H1 (cell line): ENCODE measurements at regions not wholly inside any gene's neighbourhood (a gene's known extent, or its start where the extent isn't known, plus 50 kb on each side); places are given as distances from the start of the nearest gene placed in this dataset.

Source experiments
- CTCF ChIA-PET: fragments of 300-600 bp; sonication (Branson Sonifier 250); formaldehyde crosslinking; loops from one replicate; lab custom pipeline; 2021; ENCODE audit not compliant: partially characterized antibody; lab: Charles Lee
- POLR2A ChIA-PET: fragments of 300-600 bp; sonication (Branson Sonifier 250); formaldehyde crosslinking; loops from one replicate; lab custom pipeline; 2021; ENCODE audit warnings: inconsistent platforms; ENCODE audit not compliant: partially characterized antibody; lab: Charles Lee
- DNase-seq, 2 experiments: peaks; one replicate each; pipeline versions ENCODE4 v3.0.0 to v3.0.0-alpha.2; 2010 to 2022; ENCODE audit warnings: low spot score in 2 of 2, low read depth in 1 of 2, mixed read lengths in 1 of 2
- FAIRE-seq: peaks from 2 replicates; lab custom pipeline; 2011; peaks lifted over from hg19 to GRCh38; lab: Jason Lieb, UNC
- H2AFZ ChIP-seq: 2 replicates; pipeline ENCODE4 v1.8.1; 2012; ENCODE audit warnings: low read length, inconsistent platforms
- H2AK5ac ChIP-seq: 2 replicates; pipeline ENCODE4 v1.6.1; 2013; ENCODE audit warnings: low read depth, low read length
- H2BK120ac ChIP-seq: replicated peaks from 2 replicates; pipeline ENCODE3; 2013; ENCODE audit warnings: low read depth, low read length, inconsistent platforms
- H2BK12ac ChIP-seq: 2 replicates; pipeline ENCODE4 v1.6.1; 2013; ENCODE audit warnings: low read depth, low read length
- H2BK15ac ChIP-seq: 2 replicates; pipeline ENCODE4 v1.6.1; 2013; ENCODE audit warnings: low read length
- H2BK20ac ChIP-seq: 2 replicates; pipeline ENCODE4 v1.6.1; 2013; ENCODE audit warnings: low read length
- H2BK5ac ChIP-seq: 2 replicates; pipeline ENCODE4 v1.6.1; 2013; ENCODE audit warnings: low read depth, low read length
- H3K14ac ChIP-seq: 2 replicates; pipeline ENCODE4 v1.6.1; 2013; ENCODE audit warnings: inconsistent platforms; ENCODE audit not compliant: insufficient read length
- H3K18ac ChIP-seq: 2 replicates; pipeline ENCODE4 v1.6.1; 2013; ENCODE audit warnings: low read length; ENCODE audit errors: extremely low read depth
- H3K23ac ChIP-seq: 2 replicates; pipeline ENCODE4 v1.6.1; 2013; ENCODE audit warnings: inconsistent platforms; ENCODE audit not compliant: insufficient read length
- H3K23me2 ChIP-seq: 2 replicates; pipeline ENCODE4 v1.6.1; 2013; ENCODE audit warnings: low read depth, low read length
- H3K27ac ChIP-seq: 2 replicates; pipeline ENCODE4 v1.6.1; 2011; ENCODE audit warnings: low read depth, low read length, inconsistent platforms
- H3K27me3 ChIP-seq, 4 experiments: replicated peaks in 1 of 4; 1 replicate in 1 of 4; 2 replicates in 3 of 4; pipeline versions ENCODE4 v1.6.1 to v1.8.1; 2011 to 2013; ENCODE audit warnings: low read length in 3 of 4, mild to moderate bottlenecking in 3 of 4, inconsistent platforms in 2 of 4, mixed read lengths in 2 of 4, moderate library complexity in 1 of 4; ENCODE audit not compliant: control insufficient read depth in 3 of 4, insufficient read depth in 3 of 4; ENCODE audit errors: extremely low read depth in 1 of 4
- H3K36me3 ChIP-seq, 4 experiments: 2 replicates each; pipeline versions ENCODE4 v1.6.1 to v1.8.1; 2011 to 2013; ENCODE audit warnings: mild to moderate bottlenecking in 4 of 4, low read length in 3 of 4, moderate library complexity in 2 of 4, control low read depth in 1 of 4, inconsistent platforms in 1 of 4; ENCODE audit not compliant: insufficient read depth in 4 of 4, control insufficient read depth in 2 of 4
- H3K4ac ChIP-seq: replicated peaks from 2 replicates; pipeline ENCODE3; 2013; ENCODE audit warnings: low read length, low read depth, mixed read lengths, inconsistent platforms; ENCODE audit not compliant: insufficient read length
- H3K4me1 ChIP-seq, 4 experiments: replicated peaks in 1 of 4; 1 replicate in 1 of 4; 2 replicates in 3 of 4; pipeline versions ENCODE4 v1.6.1 to v1.8.1; 2011 to 2013; ENCODE audit warnings: low read length in 3 of 4, inconsistent platforms in 2 of 4, mixed read lengths in 1 of 4; ENCODE audit not compliant: insufficient read depth in 4 of 4, control insufficient read depth in 3 of 4
- H3K4me2 ChIP-seq, 2 experiments: 2 replicates each; pipeline versions ENCODE4 v1.6.1 to v1.8.1; 2011 to 2013; ENCODE audit warnings: low read depth in 2 of 2, low read length in 2 of 2, control low read depth in 1 of 2, inconsistent platforms in 1 of 2, mild to moderate bottlenecking in 1 of 2; ENCODE audit not compliant: insufficient read depth in 1 of 2
- H3K4me3 ChIP-seq, 4 experiments: fragments of 200-600, 300-600 bp in 1 of 4; sonication (generic), shearing (Covaris generic), sonication (Bioruptor Twin) in 1 of 4; 2 replicates each; pipeline versions ENCODE4 v1.5.1 to v1.8.1; 2011 to 2016; ENCODE audit warnings: low read length in 4 of 4, low read depth in 3 of 4, control low read depth in 2 of 4, inconsistent platforms in 2 of 4, mild to moderate bottlenecking in 2 of 4, mixed read lengths in 1 of 4, moderate library complexity in 1 of 4; ENCODE audit not compliant: insufficient read depth in 2 of 4; ENCODE audit errors: extremely low read depth in 1 of 4
- H3K56ac ChIP-seq: replicated peaks from 2 replicates; pipeline ENCODE3; 2013; ENCODE audit warnings: low read depth, mild to moderate bottlenecking, mixed read lengths, low read length, inconsistent platforms; ENCODE audit not compliant: insufficient read length
- H3K79me1 ChIP-seq: 2 replicates; pipeline ENCODE4 v1.6.1; 2013; ENCODE audit warnings: low read depth, low read length, control low read depth
- H3K79me2 ChIP-seq, 2 experiments: 2 replicates each; pipeline versions ENCODE4 v1.6.1 to v1.8.1; 2012 to 2013; ENCODE audit warnings: low read length in 2 of 2, mild to moderate bottlenecking in 2 of 2, inconsistent platforms in 1 of 2; ENCODE audit not compliant: insufficient read depth in 2 of 2, control insufficient read depth in 1 of 2
- H3K9ac ChIP-seq, 4 experiments: replicated peaks in 1 of 4; 1 replicate in 1 of 4; 2 replicates in 3 of 4; pipeline versions ENCODE4 v1.6.1 to v1.8.1; 2011 to 2013; ENCODE audit warnings: low read depth in 3 of 4, low read length in 3 of 4, control low read depth in 2 of 4, mild to moderate bottlenecking in 2 of 4, moderate library complexity in 2 of 4, inconsistent platforms in 1 of 4; ENCODE audit errors: extremely low read depth in 1 of 4
- H3K9me3 ChIP-seq, 2 experiments: 2 replicates each; pipeline versions ENCODE4 v1.6.1 to v1.8.1; 2012 to 2013; ENCODE audit warnings: mild to moderate bottlenecking in 2 of 2, moderate library complexity in 2 of 2, control low read depth in 1 of 2, inconsistent platforms in 1 of 2, low read depth in 1 of 2, low read length in 1 of 2, mixed read lengths in 1 of 2; ENCODE audit not compliant: insufficient read depth in 2 of 2
- H4K20me1 ChIP-seq, 2 experiments: replicated peaks in 1 of 2; 2 replicates each; pipeline versions ENCODE3 to v1.8.1; 2011 to 2013; ENCODE audit warnings: inconsistent platforms in 2 of 2, low read length in 2 of 2, mild to moderate bottlenecking in 1 of 2; ENCODE audit not compliant: insufficient read depth in 2 of 2, control insufficient read depth in 1 of 2
- H4K5ac ChIP-seq: 2 replicates; pipeline ENCODE4 v1.6.1; 2013; ENCODE audit warnings: low read length, low read depth, mixed read lengths, inconsistent platforms; ENCODE audit not compliant: insufficient read length
- H4K8ac ChIP-seq: 2 replicates; pipeline ENCODE4 v1.8.0; 2013; ENCODE audit warnings: mild to moderate bottlenecking, moderate library complexity, low read length, inconsistent platforms; ENCODE audit not compliant: insufficient read depth; ENCODE audit errors: extremely low read depth
- H4K91ac ChIP-seq: replicated peaks from 2 replicates; pipeline ENCODE3; 2013; ENCODE audit warnings: low read length, mixed read lengths, inconsistent platforms; ENCODE audit not compliant: insufficient read length
- CBX5 ChIP-seq: fragments of 300-800, 300-1000 bp; sonication (generic); IDR thresholded peaks from 2 replicates; pipeline ENCODE4 v1.7.1; 2016; ENCODE audit warnings: antibody characterized with exemption, low read length, low read depth
- JUN ChIP-seq: IDR thresholded peaks from 2 replicates; pipeline ENCODE4 v1.6.1; 2011; ENCODE audit warnings: low read depth, mild to moderate bottlenecking, improper control_type of control experiment, low read length
- SP4 ChIP-seq: IDR thresholded peaks from 2 replicates; pipeline ENCODE4 v1.6.1; 2012; ENCODE audit warnings: low read length, inconsistent platforms
- ZNF274 ChIP-seq: IDR thresholded peaks from 2 replicates; pipeline ENCODE4 v1.7.0; 2012; ENCODE audit warnings: low read length, borderline replicate concordance; ENCODE audit errors: extremely low read depth
- WGBS, 2 experiments: shearing (Covaris generic) in 1 of 2; methylation state at CpG; one replicate each; pipeline versions ENCODE4 v1.1.6 to v1.1.7; 2013 to 2015; ENCODE audit warnings: low lambda C conversion rate in 2 of 2, mixed read lengths in 2 of 2, inconsistent platforms in 1 of 2, low coverage in 1 of 2, missing lambda C conversion rate in 1 of 2; ENCODE audit not compliant: insufficient replicate concordance in 2 of 2, insufficient coverage in 1 of 2, insufficient read length in 1 of 2; ENCODE audit errors: extremely low coverage in 1 of 2, missing lambda C conversion rate in 1 of 2; 5-methylcytosine and 5-hydroxymethylcytosine counted together

- Histone ChIP-seq H3K27ac (no peak overlapping the region), H3K4me1 (peaks cover 0 to 2% (median 0%) of the 10 kb centered on the region in 4 experiments; a peak in 1 of 7 replicates), H3K36me3 (no peaks in the 10 kb centered on the region), H3K23me2 (no peaks in the 10 kb centered on the region), H3K4ac (no peak overlapping the region), H4K91ac (no peak overlapping the region), H2BK120ac (no peak overlapping the region), H3K79me1 (no peaks in the 10 kb centered on the region), H4K20me1 (no peaks in the 10 kb centered on the region), H3K4me2 (no peak overlapping the region), H4K5ac (no peak overlapping the region), H3K23ac (no peak overlapping the region), H4K8ac (no peak overlapping the region), H3K9ac (no peak overlapping the region), H3K14ac (no peak overlapping the region), H3K56ac (no peak overlapping the region), H3K9me3 (no peaks in the 10 kb centered on the region), H3K79me2 (no peaks in the 10 kb centered on the region), H3K27me3 (no peaks in the 10 kb centered on the region), H2AFZ (no peak overlapping the region), H2BK5ac (no peak overlapping the region), H3K4me3 (no peak overlapping the region), H2BK15ac (no peak overlapping the region), H2AK5ac (no peak overlapping the region), H3K18ac (no peak overlapping the region), H2BK12ac (no peak overlapping the region), H2BK20ac (no peak overlapping the region)
- DNase-seq (no peak), FAIRE-seq (no peak)
- 100% methylated on average over 2 of the region's 3 CpGs; no CpG with 5 or more reads in 1 of the 2 experiments for WGBS, 2 experiments
- POLR2A ChIA-PET = no interaction called here
- TF ChIP-seq CBX5 (no peak), JUN (no peak), ZNF274 (no peak), SP4 (no peak)
- CTCF ChIA-PET = no interaction called here
Observed at GRCh38 chrX:39741904-39742303, 355.9 kb downstream of the BCOR start.
